Uterus (tissue), 2 donors: ENCODE measurements at regions not wholly inside any gene's neighbourhood (a gene's known extent, or its start where the extent isn't known, plus 50 kb on each side); places are given as distances from the start of the nearest gene placed in this dataset.

Source experiments
- CTCF ChIP-seq, 4 experiments: fragments of 200-600 bp in 2 of 4; fragments of 450-650 bp in 2 of 4; sonication (generic) in 2 of 4; IDR thresholded peaks; one replicate each; pipeline ENCODE4 v1.5.1; 2016 to 2019; ENCODE audit warnings: antibody characterized with exemption in 4 of 4, mild to moderate bottlenecking in 2 of 4, moderate library complexity in 1 of 4
- POLR2A ChIP-seq, 2 donors: fragments of 450-650 bp; IDR thresholded peaks; one replicate each; pipeline ENCODE4 v1.6.1; 2016; ENCODE audit warnings: antibody characterized with exemption in 2 of 2, mild to moderate bottlenecking in 1 of 2, moderate library complexity in 1 of 2

GRCh38 chr2:187985195-187985594 lies 306.5 kb upstream of the GULP1 start:
- TF ChIP-seq CTCF (IDR thresholded peaks at IDR 0.05), result no peak
- no peak for TF ChIP-seq POLR2A (IDR thresholded peaks at IDR 0.05)
